ENCODE measurements at regions not wholly inside any gene's neighbourhood (a gene's known extent, or its start where the extent isn't known, plus 50 kb on each side); places are given as distances from the start of the nearest gene placed in this dataset.

DNA sequence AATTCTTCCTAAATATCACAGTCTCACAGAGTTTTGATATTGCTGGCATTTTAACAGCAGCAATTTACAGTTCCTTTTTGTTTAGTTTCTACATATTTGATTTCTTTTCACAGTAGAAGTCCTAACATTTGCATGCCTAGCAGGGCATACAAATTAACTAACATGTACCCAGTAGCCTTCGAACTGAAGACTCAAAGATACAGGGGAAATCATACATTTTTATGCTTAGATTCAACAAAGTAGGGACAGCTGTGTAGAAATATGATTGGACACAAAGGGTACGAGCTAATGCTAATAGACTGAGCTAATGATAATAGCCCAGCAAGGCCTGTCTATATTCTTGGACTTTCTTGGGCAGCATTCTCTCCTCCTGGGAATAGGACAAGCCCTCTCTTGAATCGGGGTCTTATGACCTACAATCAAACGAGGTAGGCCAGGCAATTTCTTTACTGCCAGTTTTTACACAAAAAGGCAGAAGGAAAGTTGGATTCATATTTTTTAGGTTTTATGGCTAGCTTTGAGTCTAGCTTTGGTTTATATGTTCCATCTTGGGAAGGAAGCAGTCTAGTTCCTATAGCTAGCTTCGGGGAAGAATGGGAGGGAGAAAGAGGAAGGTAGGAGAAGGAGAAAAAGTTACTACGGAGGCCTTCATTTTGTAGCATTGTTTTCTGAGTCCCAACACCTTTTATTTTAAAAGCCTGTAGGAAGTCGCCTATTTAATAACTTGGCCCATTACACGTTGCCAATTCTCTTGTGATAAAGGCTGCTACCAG lies 115.8 kb downstream of the HFE start:
- TF ChIP-seq, protein P1, sequence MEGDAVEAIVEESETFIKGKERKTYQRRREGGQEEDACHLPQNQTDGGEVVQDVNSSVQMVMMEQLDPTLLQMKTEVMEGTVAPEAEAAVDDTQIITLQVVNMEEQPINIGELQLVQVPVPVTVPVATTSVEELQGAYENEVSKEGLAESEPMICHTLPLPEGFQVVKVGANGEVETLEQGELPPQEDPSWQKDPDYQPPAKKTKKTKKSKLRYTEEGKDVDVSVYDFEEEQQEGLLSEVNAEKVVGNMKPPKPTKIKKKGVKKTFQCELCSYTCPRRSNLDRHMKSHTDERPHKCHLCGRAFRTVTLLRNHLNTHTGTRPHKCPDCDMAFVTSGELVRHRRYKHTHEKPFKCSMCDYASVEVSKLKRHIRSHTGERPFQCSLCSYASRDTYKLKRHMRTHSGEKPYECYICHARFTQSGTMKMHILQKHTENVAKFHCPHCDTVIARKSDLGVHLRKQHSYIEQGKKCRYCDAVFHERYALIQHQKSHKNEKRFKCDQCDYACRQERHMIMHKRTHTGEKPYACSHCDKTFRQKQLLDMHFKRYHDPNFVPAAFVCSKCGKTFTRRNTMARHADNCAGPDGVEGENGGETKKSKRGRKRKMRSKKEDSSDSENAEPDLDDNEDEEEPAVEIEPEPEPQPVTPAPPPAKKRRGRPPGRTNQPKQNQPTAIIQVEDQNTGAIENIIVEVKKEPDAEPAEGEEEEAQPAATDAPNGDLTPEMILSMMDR (IDR thresholded peaks at IDR 0.05; ENCODE audit: control insufficient read depth, extremely low read depth, insufficient read depth): no peak
- H3K4me3 ChIP-seq (ENCODE audit: low read depth, low read length): no peak overlapping the region
- no peak for DNase-seq (ENCODE audit: low read depth)

GRCh38 chr6:26204332-26205160 lies 117.3 kb downstream of the HFE start:
- peak overlapping the region; percentile 93 for H3K4me3 ChIP-seq (ENCODE audit: low read depth, low read length)
- TF ChIP-seq, protein P1 (IDR thresholded peaks at IDR 0.05; ENCODE audit: control insufficient read depth, extremely low read depth, insufficient read depth): peak; percentile 20; the same call in 1 of the 2 replicates
- peak; percentile 94 for DNase-seq (ENCODE audit: low read depth)

DNA sequence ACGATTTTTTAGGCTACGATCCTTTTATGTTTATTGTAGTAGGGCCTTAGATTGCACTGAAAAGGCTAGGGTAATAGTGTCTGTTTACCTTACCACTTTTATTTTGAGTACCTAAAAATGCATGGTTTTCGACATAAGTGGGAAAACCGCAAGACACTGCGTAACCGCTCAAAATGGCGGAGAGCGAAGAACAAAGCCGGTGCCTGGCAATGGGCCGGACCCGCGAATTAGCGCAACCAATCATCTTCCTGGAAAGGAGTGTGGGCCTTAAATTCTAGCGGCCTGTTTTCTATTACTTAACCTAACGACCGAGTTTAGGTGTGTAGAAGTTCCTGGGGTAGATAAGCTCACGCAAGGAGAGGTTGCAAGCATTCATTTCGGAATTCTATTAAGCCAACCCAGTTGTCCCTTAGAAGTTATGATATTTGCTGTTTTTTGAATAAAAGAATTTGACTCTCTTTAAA lies 118.0 kb downstream of the HFE start:
- DNase-seq (ENCODE audit: low read depth): no peak
- TF ChIP-seq, protein P1 (IDR thresholded peaks at IDR 0.05; ENCODE audit: control insufficient read depth, extremely low read depth, insufficient read depth): no peak
- peak overlapping the region; percentile 93 for H3K4me3 ChIP-seq (ENCODE audit: low read depth, low read length)

- TF ChIP-seq, protein P1 (IDR thresholded peaks at IDR 0.05; ENCODE audit: control insufficient read depth, extremely low read depth, insufficient read depth): no peak
- peak overlapping the region; percentile 93 for H3K4me3 ChIP-seq (ENCODE audit: low read depth, low read length)
- DNase-seq (ENCODE audit: low read depth): no peak
Measured at GRCh38 chr6:26205625-26206574, 118.7 kb downstream of the HFE start.

- H3K4me3 ChIP-seq (ENCODE audit: low read depth, low read length): peak overlapping the region; percentile 93
- TF ChIP-seq, protein P1 (IDR thresholded peaks at IDR 0.05; ENCODE audit: control insufficient read depth, extremely low read depth, insufficient read depth): no peak
- no peak for DNase-seq (ENCODE audit: low read depth)
Measured at GRCh38 chr6:26206868-26207801, 119.9 kb downstream of the HFE start.

Measured in LNCaP clone FGC (cell line).